ENCODE measurements at regions not wholly inside any gene's neighbourhood (a gene's known extent, or its start where the extent isn't known, plus 50 kb on each side); places are given as distances from the start of the nearest gene placed in this dataset.

GRCh38 chr22:22346401-22347107, 102.0 kb downstream of the VPREB1 start:
- DNase-seq = no peak
- H3K9me3 ChIP-seq = no peaks in the 10 kb centered on the region
- no peaks in the 10 kb centered on the region for H3K36me3 ChIP-seq
- H3K4me1 ChIP-seq = peaks cover 4 to 19% (median 7%) of the 10 kb centered on the region in 4 donors
- no peak overlapping the region for H3K4me3 ChIP-seq
- H3K27me3 ChIP-seq = no peaks in the 10 kb centered on the region
- H3K27ac ChIP-seq = no peak overlapping the region
- TF ChIP-seq POLR2A (IDR thresholded peaks at IDR 0.05) (no peak), CTCF (IDR thresholded peaks at IDR 0.05) (no peak)

GRCh38 chr22:22348127-22348814, 103.7 kb downstream of the VPREB1 start:
- no peak for DNase-seq
- TF ChIP-seq CTCF (IDR thresholded peaks at IDR 0.05) (peak in 1 of 6 experiments; percentile 9), POLR2A (IDR thresholded peaks at IDR 0.05) (no peak)

GRCh38 chr22:22348815-22349454, 104.3 kb downstream of the VPREB1 start:
- H3K4me1 ChIP-seq = peaks cover 0 to 9% (median 5%) of the 10 kb centered on the region in 4 donors
- no peaks in the 10 kb centered on the region for H3K27me3 ChIP-seq
- no peak overlapping the region for H3K4me3 ChIP-seq
- DNase-seq = no peak
- TF ChIP-seq CTCF (IDR thresholded peaks at IDR 0.05) (no peak), POLR2A (IDR thresholded peaks at IDR 0.05) (no peak)
- H3K9me3 ChIP-seq = no peaks in the 10 kb centered on the region
- H3K36me3 ChIP-seq = no peaks in the 10 kb centered on the region
- no peak overlapping the region for H3K27ac ChIP-seq

More at GRCh38 chr22:22348127-22348814, 103.7 kb downstream of the VPREB1 start:
- H3K9me3 ChIP-seq = no peaks in the 10 kb centered on the region
- H3K27me3 ChIP-seq = no peaks in the 10 kb centered on the region
- no peaks in the 10 kb centered on the region for H3K36me3 ChIP-seq
- no peak overlapping the region for H3K27ac ChIP-seq
- no peak overlapping the region for H3K4me3 ChIP-seq
- H3K4me1 ChIP-seq = peaks cover under 1 to 15% (median 6%) of the 10 kb centered on the region in 4 donors

GRCh38 chr22:22349455-22349836, 104.9 kb downstream of the VPREB1 start:
- H3K9me3 ChIP-seq = no peaks in the 10 kb centered on the region
- DNase-seq = no peak
- no peaks in the 10 kb centered on the region for H3K27me3 ChIP-seq
- no peak for TF ChIP-seq POLR2A (IDR thresholded peaks at IDR 0.05)
- TF ChIP-seq CTCF (IDR thresholded peaks at IDR 0.05) = no peak
- H3K4me3 ChIP-seq = no peak overlapping the region
- peaks cover 0 to 5% (median 1%) of the 10 kb centered on the region in 4 donors for H3K4me1 ChIP-seq
- H3K36me3 ChIP-seq = no peaks in the 10 kb centered on the region
- H3K27ac ChIP-seq = no peak overlapping the region

- TF ChIP-seq CTCF (IDR thresholded peaks at IDR 0.05) = no peak
- TF ChIP-seq POLR2A (IDR thresholded peaks at IDR 0.05) = no peak
- H3K4me1 ChIP-seq = no peaks in the 10 kb centered on the region
- no peak for DNase-seq
- no peaks in the 10 kb centered on the region for H3K36me3 ChIP-seq
- no peaks in the 10 kb centered on the region for H3K9me3 ChIP-seq
- no peak overlapping the region for H3K4me3 ChIP-seq
- no peaks in the 10 kb centered on the region for H3K27me3 ChIP-seq
- H3K27ac ChIP-seq = no peak overlapping the region
Measured at GRCh38 chr22:22351366-22351765, 106.8 kb downstream of the VPREB1 start.
